OCI-LY1 (cell line): ENCODE measurements at regions not wholly inside any gene's neighbourhood (a gene's known extent, or its start where the extent isn't known, plus 50 kb on each side); places are given as distances from the start of the nearest gene placed in this dataset.

Experiments
- H2AFZ ChIP-seq: fragments of 200-600 bp; sonication (generic), shearing (Covaris generic); 2 replicates; pipeline ENCODE4 v1.6.0; 2014; ENCODE audit warnings: antibody characterized with exemption, mild to moderate bottlenecking, low read length
- H3F3A ChIP-seq: fragments of 200-600 bp; sonication (generic), shearing (Covaris generic); 2 replicates; pipeline ENCODE4 v1.6.0; 2014; ENCODE audit warnings: mild to moderate bottlenecking, antibody characterized with exemption, low read length, moderate library complexity; ENCODE audit not compliant: insufficient read depth
- H3K27ac ChIP-seq: fragments of 200-600 bp; sonication (generic); 2 replicates; pipeline ENCODE4 v1.5.1; 2014; ENCODE audit warnings: low read length, mixed run types, mild to moderate bottlenecking, low read depth; ENCODE audit not compliant: poor library complexity, severe bottlenecking
- H3K27me3 ChIP-seq: fragments of 200-600 bp; sonication (generic); 2 replicates; pipeline ENCODE4 v1.6.0; 2014; ENCODE audit warnings: antibody characterized with exemption, mild to moderate bottlenecking, low read length, moderate library complexity; ENCODE audit not compliant: insufficient read depth
- H3K36me3 ChIP-seq: fragments of 200-600 bp; sonication (generic); 2 replicates; pipeline ENCODE4 v1.6.1; 2014; ENCODE audit warnings: mild to moderate bottlenecking, antibody characterized with exemption, low read length, moderate library complexity, mixed read lengths; ENCODE audit not compliant: insufficient read depth
- H3K4me1 ChIP-seq: fragments of 200-600 bp; sonication (generic); 2 replicates; pipeline ENCODE4 v1.5.1; 2014; ENCODE audit warnings: mild to moderate bottlenecking, low read length, moderate library complexity; ENCODE audit not compliant: insufficient read depth, severe bottlenecking
- H3K4me2 ChIP-seq: fragments of 200-600 bp; sonication (generic), shearing (Covaris generic); 2 replicates; pipeline ENCODE4 v1.6.1; 2014; ENCODE audit warnings: low read length
- H3K4me3 ChIP-seq: fragments of 200-600 bp; sonication (generic); 2 replicates; pipeline ENCODE4 v1.5.1; 2014; ENCODE audit warnings: low read length, low read depth, mild to moderate bottlenecking, mixed read lengths; ENCODE audit not compliant: poor library complexity, severe bottlenecking
- H3K79me2 ChIP-seq: fragments of 200-600 bp; shearing (Covaris generic); 2 replicates; pipeline ENCODE4 v1.6.1; 2016; ENCODE audit warnings: mixed run types, low read length, mixed read lengths; ENCODE audit not compliant: insufficient read depth
- H3K9ac ChIP-seq: fragments of 200-600 bp; sonication (generic), shearing (Covaris generic); 2 replicates; pipeline ENCODE4 v1.6.1; 2014; ENCODE audit warnings: mild to moderate bottlenecking, low read length, mixed read lengths
- H3K9me2 ChIP-seq: fragments of 200-600 bp; sonication (generic), shearing (Covaris generic); 2 replicates; pipeline ENCODE4 v1.6.1; 2014; ENCODE audit warnings: low read depth, mild to moderate bottlenecking, low read length, mixed read lengths
- H3K9me3 ChIP-seq: fragments of 200-600 bp; shearing (Covaris generic); 2 replicates; pipeline ENCODE4 v1.6.1; 2014; ENCODE audit warnings: low read length, mixed read lengths
- H4K20me1 ChIP-seq: fragments of 200-600 bp; sonication (generic), shearing (Covaris generic); 2 replicates; pipeline ENCODE4 v1.6.0; 2016; ENCODE audit warnings: mild to moderate bottlenecking, low read length; ENCODE audit not compliant: insufficient read depth
- EZH2 ChIP-seq: fragments of 200-600 bp; sonication (generic), shearing (Covaris generic); IDR thresholded peaks from 2 replicates; pipeline ENCODE4 v1.8.0; 2017; ENCODE audit warnings: borderline replicate concordance, mixed run types, mild to moderate bottlenecking, antibody characterized with exemption, low read length, moderate library complexity, mixed read lengths
- TF ChIP-seq, protein P1 (sequence below): fragments of 200-600 bp; sonication (generic), shearing (Covaris generic); IDR thresholded peaks from 2 replicates; pipeline ENCODE4 v1.5.1; 2017; ENCODE audit warnings: mild to moderate bottlenecking, antibody characterized with exemption, low read length, moderate library complexity, mixed read lengths

DNA sequence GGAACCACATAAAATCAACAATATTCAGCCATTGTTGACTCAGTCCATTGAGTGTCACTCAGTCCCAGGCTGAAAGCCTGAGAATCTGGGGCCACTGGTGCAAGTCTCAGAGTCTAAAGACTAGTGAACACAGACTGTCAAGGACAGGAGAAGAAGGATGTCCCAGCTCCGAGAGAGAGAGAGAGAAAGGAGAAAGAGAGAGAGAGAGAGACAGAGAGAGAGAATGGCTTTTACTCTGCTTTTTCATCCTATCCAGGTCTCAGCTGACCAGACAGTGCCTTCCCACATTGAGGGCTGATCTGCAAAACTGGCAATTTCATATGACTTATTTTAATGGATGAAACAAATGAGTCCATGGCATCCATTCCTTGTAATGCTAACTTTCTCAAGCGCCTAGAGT is 984.1 kb downstream of the UQCRFS1 start:
- Histone ChIP-seq H3K4me1 (no peaks in the 10 kb centered on the region), H3K9me3 (no peaks in the 10 kb centered on the region), H4K20me1 (no peaks in the 10 kb centered on the region), H3K79me2 (no peaks in the 10 kb centered on the region), H3K4me3 (no peak overlapping the region), H3K4me2 (no peak overlapping the region), H2AFZ (no peak overlapping the region), H3F3A (no peaks in the 10 kb centered on the region), H3K9ac (no peak overlapping the region), H3K27ac (no peak overlapping the region), H3K27me3 (0 out of 2 replicates have a peak, but pooled peaks cover 2% of the 10 kb centered on the region), H3K9me2 (no peaks in the 10 kb centered on the region), H3K36me3 (no peaks in the 10 kb centered on the region)
- no peak for TF ChIP-seq EZH2
- TF ChIP-seq, protein P1, sequence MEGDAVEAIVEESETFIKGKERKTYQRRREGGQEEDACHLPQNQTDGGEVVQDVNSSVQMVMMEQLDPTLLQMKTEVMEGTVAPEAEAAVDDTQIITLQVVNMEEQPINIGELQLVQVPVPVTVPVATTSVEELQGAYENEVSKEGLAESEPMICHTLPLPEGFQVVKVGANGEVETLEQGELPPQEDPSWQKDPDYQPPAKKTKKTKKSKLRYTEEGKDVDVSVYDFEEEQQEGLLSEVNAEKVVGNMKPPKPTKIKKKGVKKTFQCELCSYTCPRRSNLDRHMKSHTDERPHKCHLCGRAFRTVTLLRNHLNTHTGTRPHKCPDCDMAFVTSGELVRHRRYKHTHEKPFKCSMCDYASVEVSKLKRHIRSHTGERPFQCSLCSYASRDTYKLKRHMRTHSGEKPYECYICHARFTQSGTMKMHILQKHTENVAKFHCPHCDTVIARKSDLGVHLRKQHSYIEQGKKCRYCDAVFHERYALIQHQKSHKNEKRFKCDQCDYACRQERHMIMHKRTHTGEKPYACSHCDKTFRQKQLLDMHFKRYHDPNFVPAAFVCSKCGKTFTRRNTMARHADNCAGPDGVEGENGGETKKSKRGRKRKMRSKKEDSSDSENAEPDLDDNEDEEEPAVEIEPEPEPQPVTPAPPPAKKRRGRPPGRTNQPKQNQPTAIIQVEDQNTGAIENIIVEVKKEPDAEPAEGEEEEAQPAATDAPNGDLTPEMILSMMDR, result no peak

DNA sequence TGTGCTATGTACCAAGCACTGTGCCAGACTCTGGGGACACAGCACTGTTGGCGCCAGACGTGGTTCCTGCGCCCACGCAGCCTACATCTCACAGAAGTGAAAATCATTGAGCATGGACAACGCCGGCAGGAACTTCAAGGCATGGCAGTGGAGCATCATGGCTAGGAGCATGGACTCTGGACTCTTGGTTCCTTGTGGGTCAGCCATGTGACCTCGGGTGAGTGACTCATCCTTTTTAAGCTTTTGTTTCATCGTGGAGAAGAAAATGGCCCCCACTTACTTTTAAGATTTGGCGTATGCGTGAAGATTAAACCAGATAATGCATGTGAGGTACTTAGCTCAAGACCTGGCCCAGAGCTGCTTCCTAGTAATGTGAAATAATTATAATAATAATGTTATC is 988.5 kb downstream of the UQCRFS1 start:
- no peak for TF ChIP-seq EZH2
- TF ChIP-seq, protein P1, result no peak
- H3K9ac ChIP-seq, result no peak overlapping the region

DNA sequence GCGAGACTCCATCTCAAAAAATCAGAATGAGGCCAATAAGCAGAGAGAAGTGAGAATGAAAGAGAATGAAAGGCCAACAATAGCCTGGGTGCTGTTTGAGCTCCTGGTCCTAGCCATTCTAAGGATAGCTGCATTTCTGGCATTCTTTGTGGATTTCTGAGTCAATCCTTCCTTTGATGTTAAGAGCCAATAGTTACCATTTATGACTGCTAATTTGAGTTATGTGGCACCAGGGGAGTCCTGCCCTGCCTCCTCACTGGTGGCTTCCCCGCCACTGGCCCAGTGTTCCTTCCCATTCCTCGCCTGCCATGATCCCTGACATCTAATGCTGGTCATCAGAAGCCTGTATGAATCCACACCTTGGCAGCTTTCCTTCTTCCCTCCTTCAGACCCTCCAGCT is 991.2 kb downstream of the UQCRFS1 start:
- H3K9me3 ChIP-seq, result no peaks in the 10 kb centered on the region
- TF ChIP-seq, protein P1, result no peak
- no peak for TF ChIP-seq EZH2
- no peaks in the 10 kb centered on the region for H3F3A ChIP-seq
- H3K4me2 ChIP-seq, result no peak overlapping the region
- no peaks in the 10 kb centered on the region for H3K4me1 ChIP-seq
- no peak overlapping the region for H3K9ac ChIP-seq
- H3K27me3 ChIP-seq, result no peaks in the 10 kb centered on the region
- H4K20me1 ChIP-seq, result no peaks in the 10 kb centered on the region
- no peak overlapping the region for H3K4me3 ChIP-seq
- no peak overlapping the region for H3K27ac ChIP-seq
- no peaks in the 10 kb centered on the region for H3K36me3 ChIP-seq
- no peaks in the 10 kb centered on the region for H3K9me2 ChIP-seq
- H3K79me2 ChIP-seq, result no peaks in the 10 kb centered on the region
- H2AFZ ChIP-seq, result no peak overlapping the region

More for the DNA sequence above, 988.5 kb downstream of the UQCRFS1 start:
- Histone ChIP-seq H3K36me3 (no peaks in the 10 kb centered on the region), H3K79me2 (no peaks in the 10 kb centered on the region), H3F3A (no peaks in the 10 kb centered on the region), H3K4me3 (no peak overlapping the region), H2AFZ (no peak overlapping the region), H3K27me3 (no peaks in the 10 kb centered on the region), H3K4me2 (no peak overlapping the region), H3K27ac (no peak overlapping the region), H4K20me1 (no peaks in the 10 kb centered on the region), H3K4me1 (no peaks in the 10 kb centered on the region), H3K9me2 (no peaks in the 10 kb centered on the region), H3K9me3 (no peaks in the 10 kb centered on the region)
